ENCODE measurements at regions not wholly inside any gene's neighbourhood (a gene's known extent, or its start where the extent isn't known, plus 50 kb on each side); places are given as distances from the start of the nearest gene placed in this dataset.
"Not testable (repeated sequence)": the region's sequence is repeated elsewhere in the genome, so short reads cannot be mapped to it uniquely, and the experiment has no call there.

DNA sequence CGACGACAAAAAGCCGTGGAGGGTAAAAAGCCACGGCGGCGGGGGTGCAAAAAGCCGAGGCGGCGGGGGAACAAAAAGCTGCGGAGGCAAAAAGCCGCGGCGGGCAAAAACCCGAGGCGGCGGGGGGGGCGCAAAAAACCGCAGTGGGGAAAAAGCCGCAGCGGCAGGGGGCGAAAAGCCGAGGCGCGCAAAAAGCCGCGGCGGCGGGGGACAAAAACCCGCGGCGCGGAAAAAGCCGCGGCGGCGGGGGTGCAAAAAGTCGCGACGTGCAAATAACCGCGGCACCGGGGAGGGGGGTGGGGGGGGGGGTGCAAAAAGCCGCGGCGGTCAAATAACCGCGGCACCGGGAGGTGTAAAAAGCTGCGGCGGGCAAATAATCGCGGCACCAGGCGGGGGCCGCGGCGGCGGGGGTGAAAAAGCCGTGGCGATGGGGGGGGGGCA, 511.5 kb downstream of the FOXD4L5 start:
- TF ChIP-seq, protein P1, sequence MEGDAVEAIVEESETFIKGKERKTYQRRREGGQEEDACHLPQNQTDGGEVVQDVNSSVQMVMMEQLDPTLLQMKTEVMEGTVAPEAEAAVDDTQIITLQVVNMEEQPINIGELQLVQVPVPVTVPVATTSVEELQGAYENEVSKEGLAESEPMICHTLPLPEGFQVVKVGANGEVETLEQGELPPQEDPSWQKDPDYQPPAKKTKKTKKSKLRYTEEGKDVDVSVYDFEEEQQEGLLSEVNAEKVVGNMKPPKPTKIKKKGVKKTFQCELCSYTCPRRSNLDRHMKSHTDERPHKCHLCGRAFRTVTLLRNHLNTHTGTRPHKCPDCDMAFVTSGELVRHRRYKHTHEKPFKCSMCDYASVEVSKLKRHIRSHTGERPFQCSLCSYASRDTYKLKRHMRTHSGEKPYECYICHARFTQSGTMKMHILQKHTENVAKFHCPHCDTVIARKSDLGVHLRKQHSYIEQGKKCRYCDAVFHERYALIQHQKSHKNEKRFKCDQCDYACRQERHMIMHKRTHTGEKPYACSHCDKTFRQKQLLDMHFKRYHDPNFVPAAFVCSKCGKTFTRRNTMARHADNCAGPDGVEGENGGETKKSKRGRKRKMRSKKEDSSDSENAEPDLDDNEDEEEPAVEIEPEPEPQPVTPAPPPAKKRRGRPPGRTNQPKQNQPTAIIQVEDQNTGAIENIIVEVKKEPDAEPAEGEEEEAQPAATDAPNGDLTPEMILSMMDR (IDR thresholded peaks at IDR 0.05; ENCODE audit: poor library complexity) = no peak
- Histone ChIP-seq H3K27ac (no peak overlapping the region), H3K4me2 (peak overlapping the region; percentile 88), H3K9me3 (ENCODE audit: low read depth) (no peaks in the 10 kb centered on the region), H3K27me3 (peaks cover 5% of the 10 kb centered on the region), H3K79me2 (no peaks in the 10 kb centered on the region), H4K20me1 (ENCODE audit: insufficient read depth, poor library complexity, severe bottlenecking) (no peaks in the 10 kb centered on the region), H3K4me1 (ENCODE audit: insufficient read depth) (no peaks in the 10 kb centered on the region), H2AFZ (no peak overlapping the region), H3K4me3 (no peak overlapping the region), H3K36me3 (replicated peaks; ENCODE audit: insufficient read depth, low read depth) (no peaks in the 10 kb centered on the region), H3K9me2 (replicated peaks; ENCODE audit: insufficient read depth) (no peaks in the 10 kb centered on the region)
- 2% methylated on average over 9 of the region's 59 CpGs for WGBS (ENCODE audit: low lambda C conversion rate, missing lambda C conversion rate)
- peak; percentile 3 for DNase-seq (ENCODE audit: low spot score)

- H4K20me1 ChIP-seq (ENCODE audit: insufficient read depth, poor library complexity, severe bottlenecking); H3K27me3 ChIP-seq; H2AFZ ChIP-seq; H3K4me1 ChIP-seq (ENCODE audit: insufficient read depth); H3K27ac ChIP-seq; DNase-seq (ENCODE audit: low spot score); H3K79me2 ChIP-seq; H3K9me3 ChIP-seq (ENCODE audit: low read depth); H3K9me2 ChIP-seq (replicated peaks; ENCODE audit: insufficient read depth); H3K4me3 ChIP-seq; H3K36me3 ChIP-seq (replicated peaks; ENCODE audit: insufficient read depth, low read depth): not testable (repeated sequence)
- H3K4me2 ChIP-seq = peak overlapping the region; percentile 88
- 0% methylated on average over 2 of the region's 67 CpGs for WGBS (ENCODE audit: low lambda C conversion rate, missing lambda C conversion rate)
- peak; percentile 92 for TF ChIP-seq EZH2 (IDR thresholded peaks at IDR 0.05; ENCODE audit: borderline replicate concordance)
- TF ChIP-seq EZH2phosphoT487 (IDR thresholded peaks at IDR 0.05; ENCODE audit: low read depth, severe bottlenecking, unreplicated experiment) = peak; percentile 76
Observed at GRCh38 chr9:64772751-64773331, 512.2 kb downstream of the FOXD4L5 start.

DNA sequence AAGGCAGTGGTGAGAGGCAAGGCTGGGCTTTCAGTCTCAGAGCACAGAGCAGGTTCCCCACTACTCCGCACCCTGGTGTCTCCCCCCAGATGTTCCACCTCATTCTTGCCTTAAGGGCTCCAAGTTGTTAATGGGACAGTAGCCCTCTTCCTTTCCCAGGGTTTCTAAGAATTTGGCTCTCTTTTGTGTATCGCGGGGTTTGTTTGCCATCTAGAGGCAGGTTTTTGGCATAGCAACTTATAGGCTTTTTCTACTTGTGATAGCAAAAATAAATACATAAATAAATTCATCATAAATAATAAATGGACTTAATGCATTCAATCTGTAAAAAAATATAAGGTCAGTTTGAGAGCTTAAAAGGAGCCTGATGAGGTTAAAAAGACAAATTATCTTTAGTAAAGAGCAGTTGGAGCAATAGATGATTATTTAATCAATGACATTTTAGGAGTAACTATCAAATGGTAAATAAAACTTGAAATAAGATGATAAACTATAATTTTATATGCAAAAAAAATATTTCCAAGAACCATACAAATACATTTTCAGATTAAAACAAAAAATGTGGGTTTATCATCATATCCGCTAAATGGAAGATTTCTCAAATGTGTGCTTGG, 512.8 kb downstream of the FOXD4L5 start:
- H3K27ac ChIP-seq; H3K36me3 ChIP-seq (replicated peaks; ENCODE audit: insufficient read depth, low read depth); H3K4me2 ChIP-seq; H3K79me2 ChIP-seq; H3K27me3 ChIP-seq; H2AFZ ChIP-seq; H4K20me1 ChIP-seq (ENCODE audit: insufficient read depth, poor library complexity, severe bottlenecking); H3K9me3 ChIP-seq (ENCODE audit: low read depth); H3K4me1 ChIP-seq (ENCODE audit: insufficient read depth); DNase-seq (ENCODE audit: low spot score); H3K4me3 ChIP-seq; H3K9me2 ChIP-seq (replicated peaks; ENCODE audit: insufficient read depth): not testable (repeated sequence)
- TF ChIP-seq, protein P1 (IDR thresholded peaks at IDR 0.05; ENCODE audit: poor library complexity) = peak; percentile 44
- TF ChIP-seq EZH2phosphoT487 (IDR thresholded peaks at IDR 0.05; ENCODE audit: low read depth, severe bottlenecking, unreplicated experiment) (peak; percentile 83), EZH2 (IDR thresholded peaks at IDR 0.05; ENCODE audit: borderline replicate concordance) (peak; percentile 79)
- WGBS (ENCODE audit: low lambda C conversion rate, missing lambda C conversion rate) = 2% methylated on average over 3 of the region's 4 CpGs
